ENCODE measurements at regions not wholly inside any gene's neighbourhood (a gene's known extent, or its start where the extent isn't known, plus 50 kb on each side); places are given as distances from the start of the nearest gene placed in this dataset.

DNA sequence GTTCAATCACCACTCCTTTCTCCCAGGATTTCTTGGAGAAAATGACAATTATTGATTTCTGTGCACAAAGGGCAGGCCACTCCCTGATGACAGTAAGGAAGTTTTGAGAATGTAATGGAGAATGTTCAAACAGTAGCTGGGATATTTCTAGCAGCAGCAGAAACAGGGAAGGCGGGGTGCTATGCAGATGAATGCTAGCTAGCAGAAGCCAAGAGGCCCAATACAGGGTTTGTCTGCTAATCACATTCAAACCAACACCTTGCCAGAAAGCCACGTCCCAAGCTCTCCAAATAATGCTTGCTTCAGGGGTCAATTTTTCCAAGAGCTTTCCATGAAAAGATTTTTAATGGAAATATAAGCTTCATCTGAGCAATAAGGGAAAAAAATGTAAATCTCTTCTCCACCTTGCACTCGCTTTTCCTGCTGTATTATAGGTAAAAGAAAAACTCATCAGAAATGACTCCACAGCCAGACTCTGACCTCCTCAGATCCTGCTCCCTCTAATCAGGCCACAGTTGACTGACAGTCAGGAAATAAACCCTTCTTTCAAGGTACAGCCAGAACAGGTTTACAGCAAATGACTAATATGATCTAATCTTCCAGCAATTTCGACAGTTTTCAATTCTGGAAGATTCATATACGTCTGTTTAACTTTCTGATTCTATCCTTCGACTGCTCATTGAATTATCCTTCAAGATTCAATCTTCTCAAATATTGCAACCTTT is 84.7 kb upstream of the PCDH19 start:
- H3K14ac ChIP-seq (replicated peaks; ENCODE audit: low read depth, low read length) = no peak overlapping the region
- H3K27ac ChIP-seq (ENCODE audit: insufficient read depth, low read length) = no peak overlapping the region
- intact Hi-C loops (cut with micrococcal nuclease) (no loop called here), dilution Hi-C loops (cut with HindIII; ENCODE audit: low sequenced_read_pairs, unreplicated experiment) (no loop called here), in situ Hi-C loops (cut with MboI; ENCODE audit: low sequenced_read_pairs) (no loop called here)
- H3K27me3 ChIP-seq (ENCODE audit: control insufficient read depth, insufficient read depth, low read length) = peaks cover 1% of the 10 kb centered on the region; the same call in 1 of the 2 replicates
- H3K4ac ChIP-seq (ENCODE audit: low read depth, low read length) = no peak overlapping the region
- H3K18ac ChIP-seq (ENCODE audit: low read depth, low read length) = no peak overlapping the region
- no peak overlapping the region for H3K4me3 ChIP-seq (ENCODE audit: insufficient read depth, low read depth, low read length)
- no peaks in the 10 kb centered on the region for H3K4me1 ChIP-seq (ENCODE audit: control insufficient read depth, insufficient read depth, low read length)
- H4K20me1 ChIP-seq (ENCODE audit: insufficient read depth, low read length) = no peaks in the 10 kb centered on the region
- H2BK5ac ChIP-seq (ENCODE audit: low read depth, low read length, poor library complexity, severe bottlenecking) = no peak overlapping the region
- DNase-seq (no peak), ATAC-seq (ENCODE audit: low read depth) (no peak)
- H3K36me3 ChIP-seq (ENCODE audit: control insufficient read depth, insufficient read depth, low read length) = no peaks in the 10 kb centered on the region
- 20% methylated on average over 1 of the region's 6 CpGs; no CpG with 5 or more reads in 1 of the 2 experiments for WGBS, 2 experiments (ENCODE audit: extremely low coverage in 2 of 2, insufficient read length in 1 of 2)
- H2AFZ ChIP-seq (replicated peaks; ENCODE audit: low read length, poor library complexity) = no peak overlapping the region
- H3K23ac ChIP-seq (ENCODE audit: low read depth, low read length) = no peak overlapping the region
- no TSS peak for BruUV-seq (replicated peaks)
- H2AK9ac ChIP-seq (replicated peaks; ENCODE audit: low read depth, low read length, poor library complexity) = no peak overlapping the region
- no peak overlapping the region for H4K91ac ChIP-seq (ENCODE audit: insufficient read depth, low read depth, low read length)
- ChIA-PET CTCF (no interaction called here), POLR2A (ENCODE audit: unreplicated experiment) (no interaction called here)
- H3K79me1 ChIP-seq (ENCODE audit: low read depth in 1 of 2, low read length in 2 of 2) = no peaks in the 10 kb centered on the region
- no peak overlapping the region for H2AK5ac ChIP-seq (ENCODE audit: low read depth, low read length)
- no peak for TF ChIP-seq BHLHE40 (IDR thresholded peaks at IDR 0.05; ENCODE audit: low read depth, low read length)
- TF ChIP-seq USF2 (IDR thresholded peaks at IDR 0.05; ENCODE audit: low read depth, low read length) = no peak
- TF ChIP-seq ELK1 (IDR thresholded peaks at IDR 0.05; ENCODE audit: borderline replicate concordance, low read depth, low read length) = no peak
- TF ChIP-seq MXI1 (IDR thresholded peaks at IDR 0.05; ENCODE audit: borderline replicate concordance, low read depth, low read length) = no peak
- no peak for TF ChIP-seq RAD21 (IDR thresholded peaks at IDR 0.05; ENCODE audit: low read length)
- TF ChIP-seq RFX5 (IDR thresholded peaks at IDR 0.05; ENCODE audit: low read depth, low read length) = no peak
- TF ChIP-seq CEBPB (IDR thresholded peaks at IDR 0.05; ENCODE audit: low read depth, low read length) = no peak
- TF ChIP-seq POLR2A (IDR thresholded peaks at IDR 0.05; ENCODE audit: low read depth, low read length) = no peak
- no peak for TF ChIP-seq FOS (IDR thresholded peaks at IDR 0.05; ENCODE audit: low read depth, low read length)
- TF ChIP-seq, protein P1, sequence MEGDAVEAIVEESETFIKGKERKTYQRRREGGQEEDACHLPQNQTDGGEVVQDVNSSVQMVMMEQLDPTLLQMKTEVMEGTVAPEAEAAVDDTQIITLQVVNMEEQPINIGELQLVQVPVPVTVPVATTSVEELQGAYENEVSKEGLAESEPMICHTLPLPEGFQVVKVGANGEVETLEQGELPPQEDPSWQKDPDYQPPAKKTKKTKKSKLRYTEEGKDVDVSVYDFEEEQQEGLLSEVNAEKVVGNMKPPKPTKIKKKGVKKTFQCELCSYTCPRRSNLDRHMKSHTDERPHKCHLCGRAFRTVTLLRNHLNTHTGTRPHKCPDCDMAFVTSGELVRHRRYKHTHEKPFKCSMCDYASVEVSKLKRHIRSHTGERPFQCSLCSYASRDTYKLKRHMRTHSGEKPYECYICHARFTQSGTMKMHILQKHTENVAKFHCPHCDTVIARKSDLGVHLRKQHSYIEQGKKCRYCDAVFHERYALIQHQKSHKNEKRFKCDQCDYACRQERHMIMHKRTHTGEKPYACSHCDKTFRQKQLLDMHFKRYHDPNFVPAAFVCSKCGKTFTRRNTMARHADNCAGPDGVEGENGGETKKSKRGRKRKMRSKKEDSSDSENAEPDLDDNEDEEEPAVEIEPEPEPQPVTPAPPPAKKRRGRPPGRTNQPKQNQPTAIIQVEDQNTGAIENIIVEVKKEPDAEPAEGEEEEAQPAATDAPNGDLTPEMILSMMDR (conservative IDR thresholded peaks at IDR 0.05; ENCODE audit: low read depth, low read length) = no peak
- TF ChIP-seq MAZ (IDR thresholded peaks at IDR 0.05; ENCODE audit: borderline replicate concordance, low read depth, low read length) = no peak
- TF ChIP-seq RCOR1 (IDR thresholded peaks at IDR 0.05; ENCODE audit: insufficient replicate concordance, low read length) = no peak
- no peak overlapping the region for H4K5ac ChIP-seq (ENCODE audit: low read depth, low read length)
- H2BK120ac ChIP-seq (ENCODE audit: low read depth, low read length) = no peak overlapping the region
- H3K56ac ChIP-seq (ENCODE audit: extremely low read depth, insufficient read depth, low read length) = no peak overlapping the region
- H2BK15ac ChIP-seq (ENCODE audit: low read depth, low read length) = no peak overlapping the region
- no peak overlapping the region for H2BK20ac ChIP-seq (ENCODE audit: low read depth, low read length)
- no peak overlapping the region for H4K8ac ChIP-seq (ENCODE audit: low read depth in 2 of 2, low read length in 2 of 2)
- H3K9me3 ChIP-seq (ENCODE audit: control insufficient read depth, insufficient read depth, low read length) = no peaks in the 10 kb centered on the region
- no peaks in the 10 kb centered on the region for H3K9me1 ChIP-seq (ENCODE audit: insufficient read depth, low read length)
- no peak overlapping the region for H3K9ac ChIP-seq (ENCODE audit: low read depth, low read length)
- no peak overlapping the region for H3K4me2 ChIP-seq (ENCODE audit: low read depth, low read length)
